ENCODE measurements at regions not wholly inside any gene's neighbourhood (a gene's known extent, or its start where the extent isn't known, plus 50 kb on each side); places are given as distances from the start of the nearest gene placed in this dataset.
A peak's percentile ranks its signal among the peaks of the same experiment; 100 is the strongest.

GRCh38 chr13:79681069-79681468, 200.1 kb downstream of the NDFIP2 start:
- DNase-seq = no peak

DNA sequence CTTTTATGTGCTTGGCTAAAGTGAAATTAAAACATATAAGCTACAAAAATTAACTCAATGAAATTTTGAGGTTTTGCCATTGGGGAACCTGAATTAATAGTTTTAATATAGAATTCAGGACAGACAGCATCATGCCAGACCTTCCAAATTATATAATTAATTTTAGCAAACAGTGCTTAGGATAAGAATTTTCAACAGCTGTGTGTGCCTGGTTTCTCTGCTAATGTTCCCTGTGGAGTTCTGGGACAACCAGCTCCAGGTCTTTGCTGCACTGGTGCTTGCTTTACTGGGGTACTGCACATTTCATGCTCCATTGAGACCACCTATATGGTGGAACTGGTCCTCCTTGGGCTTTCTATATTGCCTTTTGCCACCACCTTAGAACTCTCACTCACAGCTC, 199.5 kb downstream of the NDFIP2 start:
- DNase-seq = no peak

GRCh38 chr13:79679334-79679733, 198.4 kb downstream of the NDFIP2 start:
- peak; percentile 79 for DNase-seq

DNA sequence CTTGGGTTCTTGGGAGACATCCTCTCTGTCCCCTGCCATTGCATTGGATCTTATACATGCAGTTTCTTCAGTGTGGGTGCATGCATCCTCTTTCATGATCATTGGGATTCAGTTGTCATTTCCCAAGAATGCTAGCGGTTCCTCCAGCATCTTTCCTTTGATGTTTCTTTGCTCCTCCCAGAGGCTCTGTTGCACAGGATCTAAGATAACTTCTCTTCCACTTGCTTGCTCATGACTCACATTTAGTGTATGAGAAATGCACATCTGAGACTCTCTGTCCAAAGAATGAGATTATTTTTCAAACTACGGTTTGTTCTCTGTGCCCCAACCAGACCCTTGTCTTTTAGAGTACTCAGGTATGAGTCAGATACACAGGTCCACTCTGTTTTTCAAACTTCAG, 197.1 kb downstream of the NDFIP2 start:
- DNase-seq = no peak

- DNase-seq = no peak
Observed at GRCh38 chr13:79675931-79676660, 195.1 kb downstream of the NDFIP2 start.

- no peak for DNase-seq
Observed at GRCh38 chr13:79674765-79675515, 194.0 kb downstream of the NDFIP2 start.

DNA sequence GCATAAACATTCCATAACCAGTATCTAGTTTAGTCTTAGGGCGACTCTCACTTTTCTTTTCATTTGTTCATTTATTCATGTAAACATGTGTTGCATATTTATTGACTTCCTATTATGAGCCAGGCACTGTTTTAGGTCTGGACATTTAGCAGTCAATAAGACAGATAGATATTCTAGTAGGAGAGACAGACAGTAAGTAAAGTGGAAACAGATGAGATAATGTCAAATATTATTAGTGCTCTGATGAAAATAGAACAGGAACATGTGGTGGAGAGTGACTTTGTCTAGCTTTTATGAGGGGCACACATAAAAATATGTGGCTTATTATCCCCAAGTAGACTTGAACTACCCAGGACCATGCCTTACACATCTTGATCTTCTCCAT, 193.0 kb downstream of the NDFIP2 start:
- DNase-seq = no peak

DNA sequence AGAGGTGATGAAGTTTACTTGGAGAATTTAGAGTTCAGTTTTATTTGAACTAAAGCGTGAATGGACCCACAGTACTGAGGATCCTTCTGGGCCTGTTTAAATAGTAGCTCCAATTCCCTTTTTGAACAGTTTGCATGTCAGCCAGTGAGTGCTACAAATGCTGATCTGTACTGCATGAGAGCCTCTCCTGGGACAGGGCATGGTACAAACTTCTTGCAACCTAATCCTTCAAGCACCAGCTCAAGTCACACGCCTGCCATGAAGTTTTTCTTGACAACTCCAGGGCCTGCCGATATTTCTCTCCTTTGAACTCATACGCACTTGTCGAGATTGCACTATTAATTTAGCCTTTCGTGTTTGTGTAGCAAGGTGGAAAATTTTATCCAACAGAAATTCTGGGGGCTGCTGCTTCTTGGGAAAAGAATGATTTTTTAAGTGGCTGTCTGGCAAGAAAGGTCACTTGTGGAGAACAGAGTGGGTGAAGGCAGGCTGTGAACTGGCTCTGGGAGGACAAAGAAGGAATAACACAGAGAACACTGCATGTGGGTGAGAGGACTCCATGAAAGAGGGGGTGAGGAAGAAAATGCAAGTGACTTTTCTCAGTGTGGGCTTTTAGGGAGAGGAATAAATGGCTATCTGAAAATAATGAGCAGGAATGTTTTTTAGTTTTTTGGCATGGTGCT, 192.5 kb downstream of the NDFIP2 start:
- no peak for DNase-seq

GRCh38 chr13:79671420-79671819, 190.5 kb downstream of the NDFIP2 start:
- no peak for DNase-seq

DNA sequence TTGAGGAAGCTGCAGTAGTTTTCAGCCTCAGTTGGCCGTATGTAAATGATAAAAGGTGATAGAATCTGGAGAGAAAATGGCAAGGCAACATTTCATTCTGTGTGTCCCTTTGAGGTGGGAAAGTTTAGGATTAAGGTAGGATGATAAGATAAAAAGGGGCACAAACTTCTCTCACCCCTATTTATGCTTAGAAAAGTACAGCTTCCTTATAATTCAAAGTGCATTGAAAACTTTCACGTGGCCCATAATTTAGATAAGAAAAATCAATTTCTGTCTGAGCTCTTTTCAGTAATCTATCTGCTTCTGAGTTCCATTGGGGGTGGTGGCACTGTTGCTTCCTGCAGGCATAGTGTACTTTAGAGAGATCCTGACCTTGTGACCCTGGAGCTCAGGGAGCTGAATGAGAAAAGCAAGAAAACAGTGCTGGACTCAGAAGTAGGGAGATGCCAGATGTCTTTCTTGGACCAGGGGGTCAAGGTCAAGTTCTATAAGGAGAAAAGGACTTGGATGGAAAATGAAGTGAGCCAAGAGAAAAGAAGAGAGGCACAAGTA, 187.3 kb downstream of the NDFIP2 start:
- DNase-seq = no peak

- DNase-seq = no peak
Observed at GRCh38 chr13:79667771-79668170, 186.8 kb downstream of the NDFIP2 start.

DNA sequence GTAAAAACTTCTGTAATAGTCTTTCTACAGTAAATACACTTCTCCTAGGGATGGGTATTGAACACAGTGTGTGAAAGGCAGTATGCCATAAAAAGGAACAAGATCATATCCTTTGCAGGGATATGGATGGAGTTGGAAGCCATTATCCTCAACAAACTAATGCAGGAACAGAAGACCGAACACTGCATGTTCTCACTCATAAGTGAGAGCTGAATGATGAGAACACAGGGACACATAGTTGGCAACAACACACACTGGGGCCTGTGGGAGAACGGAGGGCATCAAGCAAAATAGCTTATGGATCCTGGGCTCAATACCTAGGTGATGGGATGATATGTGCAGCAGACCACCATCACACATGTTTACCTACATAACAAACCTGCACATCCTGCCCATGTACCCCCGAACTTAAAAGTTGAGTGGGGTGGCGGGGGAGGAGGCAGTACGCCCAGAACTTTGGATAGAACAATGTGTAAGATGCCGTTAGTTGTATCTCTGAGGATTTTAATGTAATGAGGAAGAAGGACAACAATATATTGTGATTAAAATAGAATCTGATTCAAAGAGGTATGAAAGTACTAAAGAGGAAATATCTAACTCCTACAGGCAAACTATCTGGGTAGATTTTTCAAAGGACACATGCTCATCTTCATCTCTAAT, 183.2 kb downstream of the NDFIP2 start:
- no peak for DNase-seq

- DNase-seq = no peak
Observed at GRCh38 chr13:79663435-79663834, 182.5 kb downstream of the NDFIP2 start.

- DNase-seq = peak; percentile 57
Observed at GRCh38 chr13:79662882-79663281, 181.9 kb downstream of the NDFIP2 start.

GRCh38 chr13:79660361-79660760, 179.4 kb downstream of the NDFIP2 start:
- DNase-seq = no peak

- no peak for DNase-seq
Observed at GRCh38 chr13:79659121-79659521, 178.2 kb downstream of the NDFIP2 start.

DNA sequence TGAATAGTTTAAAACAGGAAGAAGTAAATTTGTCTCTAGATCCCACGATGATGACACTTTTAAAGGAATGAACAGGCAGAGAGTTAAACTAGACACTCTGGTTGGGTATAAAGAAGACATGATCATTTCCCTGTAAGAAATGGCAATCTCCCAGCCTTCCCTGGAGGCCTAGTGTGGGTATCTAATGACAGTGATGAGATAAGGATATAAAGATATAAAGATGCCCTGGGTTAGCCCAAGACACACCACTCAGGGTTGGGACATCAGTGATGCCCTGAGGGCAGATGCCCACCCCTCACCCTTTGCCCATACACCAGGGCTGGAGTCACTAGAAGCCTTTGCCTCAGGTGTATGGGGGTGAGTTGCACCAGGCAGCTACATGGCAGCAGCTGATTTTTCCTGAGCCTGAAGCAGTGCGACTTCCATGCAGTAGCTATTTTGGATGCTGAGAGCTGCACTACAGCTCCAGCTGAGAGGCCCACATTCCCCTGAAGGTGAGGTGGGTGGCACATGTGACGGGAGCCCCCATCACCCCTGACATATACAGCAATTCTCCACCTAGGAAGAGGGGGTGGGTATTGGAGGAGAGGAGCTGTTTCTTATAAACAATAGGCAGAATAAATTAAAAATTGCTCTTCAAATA, 177.5 kb downstream of the NDFIP2 start:
- DNase-seq = no peak

GRCh38 chr13:79655509-79655908, 174.6 kb downstream of the NDFIP2 start:
- DNase-seq = no peak

DNA sequence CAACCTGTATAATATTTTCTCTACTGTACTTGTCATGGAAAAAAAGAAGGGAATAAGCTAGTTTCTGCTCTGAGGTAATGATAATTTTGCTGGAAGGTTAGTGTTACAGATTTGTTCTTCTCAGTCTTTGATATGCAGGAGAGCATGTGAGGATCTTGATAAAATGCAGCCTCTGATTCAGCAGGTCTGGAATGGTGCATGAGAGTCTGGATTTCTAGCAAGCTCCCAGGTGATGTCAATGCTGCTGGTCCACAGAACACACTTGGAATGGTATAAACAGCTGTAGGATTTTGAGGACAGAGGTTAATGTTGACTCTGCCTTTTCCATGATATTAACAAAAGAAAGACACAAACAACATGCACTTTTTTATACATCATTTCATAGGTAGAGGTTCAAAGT, 173.6 kb downstream of the NDFIP2 start:
- DNase-seq = no peak

DNA sequence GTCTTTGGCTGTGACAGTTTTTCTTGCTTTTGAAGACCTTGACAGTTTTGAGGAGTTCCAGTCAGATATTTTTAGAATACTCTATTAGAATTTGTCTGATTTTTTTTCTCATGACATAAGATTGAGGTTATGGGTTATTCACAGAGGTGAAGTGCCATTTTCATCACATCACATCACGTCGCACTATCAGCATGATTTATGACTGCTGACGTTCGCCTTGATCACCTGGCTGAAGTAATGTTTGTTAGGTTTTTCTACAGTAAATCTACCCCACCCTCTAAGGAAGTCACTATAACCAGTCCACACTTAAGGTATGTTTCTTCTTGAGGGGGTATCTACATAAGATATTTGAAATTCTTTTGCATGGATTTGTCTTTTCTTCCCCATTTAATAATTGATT, 169.7 kb downstream of the NDFIP2 start:
- DNase-seq = no peak

GRCh38 chr13:79648191-79648590, 167.2 kb downstream of the NDFIP2 start:
- DNase-seq = no peak

GRCh38 chr13:79647533-79647932, 166.6 kb downstream of the NDFIP2 start:
- no peak for DNase-seq

GRCh38 chr13:79646880-79647279, 165.9 kb downstream of the NDFIP2 start:
- no peak for DNase-seq

Measured in hematopoietic multipotent progenitor cell treated with erythropoietin and hydrocortisone succinate and interleukin-3 and kit ligand, for 4 days (in vitro differentiated cells).